IMR-90 (cell line): ENCODE measurements at regions not wholly inside any gene's neighbourhood (a gene's known extent, or its start where the extent isn't known, plus 50 kb on each side); places are given as distances from the start of the nearest gene placed in this dataset.

Experiments
- ATAC-seq: fragments of 200-7000 bp; cut with Tn5 transposase; 2 replicates; pipeline ENCODE4 v1.9.1; 2020; ENCODE audit warnings: low read depth, mild to moderate bottlenecking, moderate library complexity
- BruUV-seq: library from RNA; stranded (reverse); fragments of 400-500 nt; replicated peaks from 2 replicates; lab custom pipeline; 2021; lab: Mats Ljungman, UMichigan
- CTCF ChIA-PET: fragments of 300-600 bp; formaldehyde crosslinking; extraction: SDS; loops from one replicate; lab custom pipeline; 2021; ENCODE audit warnings: antibody characterized with exemption; lab: Yijun Ruan, JAX
- POLR2A ChIA-PET: fragments of 300-600 bp; sonication (Branson Sonifier 250); formaldehyde crosslinking; loops from one replicate; lab custom pipeline; 2022; ENCODE audit warnings: antibody characterized with exemption; ENCODE audit not compliant: unreplicated experiment; lab: Charles Lee
- DNase-seq: peaks from one replicate; pipeline ENCODE4 v3.0.0; 2013
- H2AFZ ChIP-seq: replicated peaks from 2 replicates; pipeline ENCODE3; 2013; ENCODE audit warnings: low read length, mild to moderate bottlenecking; ENCODE audit not compliant: poor library complexity
- H2AK5ac ChIP-seq: 2 replicates; pipeline ENCODE4 v1.6.1; 2013; ENCODE audit warnings: low read depth, low read length, inconsistent platforms
- H2AK9ac ChIP-seq: replicated peaks from 2 replicates; pipeline ENCODE3; 2013; ENCODE audit warnings: mild to moderate bottlenecking, low read depth, low read length, moderate library complexity; ENCODE audit not compliant: poor library complexity
- H2BK120ac ChIP-seq: 2 replicates; pipeline ENCODE4 v1.6.1; 2013; ENCODE audit warnings: low read depth, low read length, inconsistent platforms
- H2BK15ac ChIP-seq: 3 replicates; pipeline ENCODE4 v1.6.1; 2013; ENCODE audit warnings: low read depth, low read length, inconsistent platforms
- H2BK20ac ChIP-seq: 2 replicates; pipeline ENCODE4 v1.6.1; 2013; ENCODE audit warnings: low read depth, mild to moderate bottlenecking, inconsistent platforms, low read length, moderate library complexity
- H2BK5ac ChIP-seq: 2 replicates; pipeline ENCODE4 v1.6.1; 2013; ENCODE audit warnings: mild to moderate bottlenecking, low read depth, low read length, inconsistent platforms; ENCODE audit not compliant: poor library complexity, severe bottlenecking
- H3K14ac ChIP-seq: replicated peaks from 2 replicates; pipeline ENCODE4 v1.6.1; 2013; ENCODE audit warnings: low read depth, low read length, inconsistent platforms
- H3K18ac ChIP-seq: 2 replicates; pipeline ENCODE4 v1.6.1; 2013; ENCODE audit warnings: low read depth, low read length, control low read depth
- H3K23ac ChIP-seq: 2 replicates; pipeline ENCODE4 v1.6.1; 2013; ENCODE audit warnings: low read depth, low read length, inconsistent platforms
- H3K27ac ChIP-seq: 2 replicates; pipeline ENCODE4 v1.5.1; 2013; ENCODE audit warnings: mild to moderate bottlenecking, control low read depth, low read length; ENCODE audit not compliant: insufficient read depth
- H3K27me3 ChIP-seq: 2 replicates; pipeline ENCODE4 v1.6.1; 2013; ENCODE audit warnings: low read length; ENCODE audit not compliant: control insufficient read depth, insufficient read depth
- H3K36me3 ChIP-seq: 2 replicates; pipeline ENCODE4 v1.6.1; 2013; ENCODE audit warnings: low read length, mixed read lengths; ENCODE audit not compliant: control insufficient read depth, insufficient read depth
- H3K4ac ChIP-seq: 2 replicates; pipeline ENCODE4 v1.6.1; 2013; ENCODE audit warnings: low read depth, low read length, inconsistent platforms
- H3K4me1 ChIP-seq: 2 replicates; pipeline ENCODE4 v1.6.1; 2013; ENCODE audit warnings: low read length, mixed read lengths; ENCODE audit not compliant: control insufficient read depth, insufficient read depth
- H3K4me2 ChIP-seq: 2 replicates; pipeline ENCODE4 v1.6.1; 2013; ENCODE audit warnings: low read depth, mild to moderate bottlenecking, control low read depth, low read length, moderate library complexity
- H3K4me3 ChIP-seq: 2 replicates; pipeline ENCODE4 v1.5.1; 2013; ENCODE audit warnings: low read depth, mild to moderate bottlenecking, control low read depth, low read length, moderate library complexity; ENCODE audit not compliant: insufficient read depth
- H3K56ac ChIP-seq: 2 replicates; pipeline ENCODE4 v1.6.1; 2013; ENCODE audit warnings: low read length, inconsistent platforms; ENCODE audit not compliant: insufficient read depth; ENCODE audit errors: extremely low read depth
- H3K79me1 ChIP-seq, 2 experiments: 2 replicates each; pipeline ENCODE4 v1.6.1; 2013; ENCODE audit warnings: low read length in 2 of 2, inconsistent platforms in 1 of 2, low read depth in 1 of 2
- H3K9ac ChIP-seq: 2 replicates; pipeline ENCODE4 v1.6.1; 2013; ENCODE audit warnings: low read depth, low read length, control low read depth
- H3K9me1 ChIP-seq: 2 replicates; pipeline ENCODE4 v1.6.1; 2013; ENCODE audit warnings: low read length, inconsistent platforms; ENCODE audit not compliant: insufficient read depth
- H3K9me3 ChIP-seq: 2 replicates; pipeline ENCODE4 v1.6.1; 2013; ENCODE audit warnings: low read length; ENCODE audit not compliant: control insufficient read depth, insufficient read depth
- H4K20me1 ChIP-seq: 2 replicates; pipeline ENCODE4 v1.6.1; 2013; ENCODE audit warnings: low read length, inconsistent platforms; ENCODE audit not compliant: insufficient read depth
- H4K5ac ChIP-seq: 2 replicates; pipeline ENCODE4 v1.6.1; 2013; ENCODE audit warnings: mild to moderate bottlenecking, low read depth, low read length, control low read depth
- H4K8ac ChIP-seq, 2 experiments: 2 replicates each; pipeline ENCODE4 v1.6.1; 2013; ENCODE audit warnings: low read depth in 2 of 2, low read length in 2 of 2, control low read depth in 1 of 2, inconsistent platforms in 1 of 2
- H4K91ac ChIP-seq: 2 replicates; pipeline ENCODE4 v1.6.1; 2013; ENCODE audit warnings: low read depth, low read length, inconsistent platforms; ENCODE audit not compliant: insufficient read depth
- CHD1 ChIP-seq: IDR thresholded peaks from 2 replicates; pipeline ENCODE4 v1.6.1; 2012; ENCODE audit warnings: low read depth, low read length, improper control_type of control experiment
- MXI1 ChIP-seq: IDR thresholded peaks from 2 replicates; pipeline ENCODE4 v1.6.1; 2012; ENCODE audit warnings: low read depth, mild to moderate bottlenecking, low read length, moderate library complexity, borderline replicate concordance
- POLR2A ChIP-seq: IDR thresholded peaks from 2 replicates; pipeline ENCODE4 v1.6.1; 2012; ENCODE audit warnings: mild to moderate bottlenecking, low read depth, low read length
- WGBS, 2 experiments: methylation state at CpG; one replicate each; pipeline versions ENCODE4 v1.1.5 to v1.1.7; 2013; ENCODE audit warnings: missing lambda C conversion rate in 2 of 2; ENCODE audit not compliant: insufficient read length in 1 of 2; ENCODE audit errors: extremely low coverage in 2 of 2; 5-methylcytosine and 5-hydroxymethylcytosine counted together
- dilution Hi-C: fragments of 300-500 bp; cut with HindIII; formaldehyde crosslinking; loops from one replicate; pipeline ENCODE4 v1.14.3; 2018; ENCODE audit warnings: low sequenced_read_pairs; ENCODE audit not compliant: unreplicated experiment
- in situ Hi-C: fragments of 300-500 bp; cut with MboI; formaldehyde crosslinking; loops from 3 replicates; pipeline ENCODE4 v1.14.3; 2019; ENCODE audit warnings: low sequenced_read_pairs, inconsistent platforms, mixed read lengths
- intact Hi-C: fragments of 100-400 bp; cut with micrococcal nuclease; formaldehyde crosslinking; loops from 2 replicates; pipeline ENCODE4 v1.10.0; 2022

DNA sequence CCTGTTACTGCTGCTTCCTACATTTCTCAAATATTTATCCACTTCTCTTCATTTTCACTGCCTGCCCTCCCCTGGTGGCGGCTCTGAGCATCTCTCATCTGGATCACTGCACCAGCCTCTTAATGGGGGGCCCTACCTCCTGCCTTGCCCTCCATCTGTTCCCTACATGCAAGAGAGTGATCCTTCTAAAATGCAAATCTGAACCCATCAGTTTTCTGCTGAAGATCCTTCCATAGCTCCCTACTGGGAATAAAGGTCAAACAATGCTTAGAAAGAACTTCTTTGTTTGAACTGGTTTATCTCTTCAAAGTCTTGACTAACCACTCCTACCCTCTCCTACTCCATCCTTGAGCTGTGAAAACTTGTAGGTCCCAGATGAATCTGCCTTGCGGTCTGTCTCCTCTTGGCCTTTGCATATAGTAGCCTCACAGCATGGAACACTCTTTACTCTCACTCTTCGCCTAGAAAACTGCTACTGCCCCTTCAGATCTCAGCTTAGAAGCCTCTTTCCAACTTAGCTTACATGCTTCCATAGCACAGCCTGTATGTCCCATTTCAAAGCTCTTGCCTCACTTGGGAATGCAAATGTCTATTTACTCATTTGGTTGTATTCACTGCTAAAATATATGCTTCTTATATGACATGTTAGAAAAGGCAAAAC lies 119.3 kb downstream of the QRSL1 start:
- BruUV-seq, result no TSS peak
- Histone ChIP-seq H4K8ac (no peak overlapping the region), H2BK15ac (no peak overlapping the region), H3K4me1 (no peaks in the 10 kb centered on the region; the same call in 1 of the 2 replicates), H4K91ac (no peak overlapping the region), H3K23ac (no peak overlapping the region; the same call in 1 of the 2 replicates), H4K20me1 (no peaks in the 10 kb centered on the region), H3K4me3 (no peak overlapping the region), H3K9me3 (no peaks in the 10 kb centered on the region), H3K9me1 (no peaks in the 10 kb centered on the region; the same call in 1 of the 2 replicates), H3K27ac (no peak overlapping the region), H3K9ac (no peak overlapping the region), H3K4ac (no peak overlapping the region), H4K5ac (no peak overlapping the region), H3K4me2 (no peak overlapping the region), H2BK5ac (no peak overlapping the region), H2AFZ (no peak overlapping the region), H3K14ac (no peak overlapping the region), H3K56ac (no peak overlapping the region), H3K79me1 (no peaks in the 10 kb centered on the region), H3K36me3 (no peaks in the 10 kb centered on the region), H2BK120ac (no peak overlapping the region), H3K18ac (no peak overlapping the region), H2BK20ac (no peak overlapping the region), H3K27me3 (0 out of 2 replicates have a peak, but pooled peaks cover 1% of the 10 kb centered on the region), H2AK5ac (no peak overlapping the region), H2AK9ac (no peak overlapping the region)
- no peak for DNase-seq
- ChIA-PET POLR2A (no interaction called here), CTCF (interaction anchor here (0.9 kb wide), 1 partner anchor 24 kb away, joined by 3 read pairs; no protein-coding TSS in a partner anchor)
- WGBS, 2 experiments, result 60% methylated on average over 2 of the region's 3 CpGs; no CpG with 5 or more reads in 1 of the 2 experiments
- TF ChIP-seq MXI1, result no peak
- TF ChIP-seq CHD1, result no peak
- no peak for TF ChIP-seq POLR2A
- in situ Hi-C loops (no loop called here), intact Hi-C loops (no loop called here), dilution Hi-C loops (no loop called here)
- no peak for ATAC-seq
